ENCODE measurements at regions not wholly inside any gene's neighbourhood (a gene's known extent, or its start where the extent isn't known, plus 50 kb on each side); places are given as distances from the start of the nearest gene placed in this dataset.

DNA sequence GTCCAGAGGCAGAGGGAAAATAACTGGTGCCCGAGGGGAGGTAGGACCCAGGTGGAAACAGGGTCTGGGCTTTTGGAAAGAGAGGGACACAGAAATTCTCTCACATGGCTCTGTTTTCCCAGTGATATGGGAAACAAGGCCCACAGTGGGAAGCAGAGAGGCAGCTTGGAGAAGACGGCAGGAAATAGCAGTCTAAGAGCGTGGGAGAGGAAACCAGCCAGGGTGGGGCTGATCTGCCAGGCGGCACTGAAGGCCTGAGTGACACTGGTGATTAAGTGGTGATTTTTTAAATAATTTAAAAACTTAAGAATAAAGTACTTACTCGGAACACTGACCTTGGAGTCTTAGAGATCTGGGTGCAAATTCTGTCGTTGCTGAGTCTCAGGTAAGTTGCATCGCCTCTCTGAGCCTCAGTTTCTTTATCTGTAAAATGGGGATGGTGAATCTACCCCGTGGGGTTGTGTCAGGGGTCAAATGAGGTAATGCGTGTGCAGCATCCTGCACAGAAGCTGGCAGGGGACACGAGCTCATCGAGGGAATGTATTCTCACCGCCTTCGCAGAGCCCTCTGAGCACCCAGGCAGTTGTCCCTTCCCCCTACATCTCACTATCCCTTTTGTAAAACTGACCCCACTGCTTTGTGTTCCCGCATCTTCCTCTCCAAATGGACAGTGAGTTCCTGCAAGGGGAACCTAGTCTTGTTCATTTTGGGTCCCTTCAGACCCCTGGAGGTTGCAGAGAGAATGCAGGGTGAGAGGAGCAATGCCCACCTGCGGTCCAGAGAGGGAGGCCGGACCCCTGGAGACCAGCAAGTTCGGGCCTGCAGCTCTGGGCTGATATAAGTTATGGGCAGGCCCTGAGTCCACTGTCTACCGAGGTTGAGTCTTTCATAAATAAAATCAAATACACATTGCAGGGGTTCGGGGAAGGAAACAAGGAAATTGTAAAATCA is 228.6 kb upstream of the PMEPA1 start:
- Mint-ChIP-seq H3K9me3 (no peaks in the 10 kb centered on the region), H3K4me1 (ENCODE audit: low read depth) (no peaks in the 10 kb centered on the region), H3K4me3 (no peak overlapping the region), H3K36me3 (ENCODE audit: low read depth) (no peaks in the 10 kb centered on the region), H3K27ac (no peak overlapping the region), H3K27me3 (ENCODE audit: insufficient read depth) (peaks cover 7% of the 10 kb centered on the region)
- intact Hi-C loops (cut with micrococcal nuclease): no loop called here
- DNase-seq (ENCODE audit: low spot score): no peak

- no peak overlapping the region for H3K27ac Mint-ChIP-seq
- intact Hi-C loops (cut with micrococcal nuclease): no loop called here
These were observed 227.0 kb upstream of the PMEPA1 start for GRCh38 chr20:57936636-57937385.

GRCh38 chr20:57934913-57935312 is 225.1 kb upstream of the PMEPA1 start:
- Mint-ChIP-seq H3K27me3 (ENCODE audit: insufficient read depth) (peaks cover 7% of the 10 kb centered on the region), H3K36me3 (ENCODE audit: low read depth) (no peaks in the 10 kb centered on the region), H3K4me3 (no peak overlapping the region), H3K4me1 (ENCODE audit: low read depth) (no peaks in the 10 kb centered on the region), H3K27ac (no peak overlapping the region), H3K9me3 (no peaks in the 10 kb centered on the region)
- intact Hi-C loops (cut with micrococcal nuclease): no loop called here
- DNase-seq (ENCODE audit: low spot score): no peak

More at GRCh38 chr20:57936636-57937385, 227.0 kb upstream of the PMEPA1 start:
- Mint-ChIP-seq H3K4me1 (ENCODE audit: low read depth) (no peaks in the 10 kb centered on the region), H3K9me3 (no peaks in the 10 kb centered on the region), H3K27me3 (ENCODE audit: insufficient read depth) (peaks cover 7% of the 10 kb centered on the region), H3K4me3 (no peak overlapping the region), H3K36me3 (ENCODE audit: low read depth) (no peaks in the 10 kb centered on the region)
- no peak for DNase-seq (ENCODE audit: low spot score)

DNA sequence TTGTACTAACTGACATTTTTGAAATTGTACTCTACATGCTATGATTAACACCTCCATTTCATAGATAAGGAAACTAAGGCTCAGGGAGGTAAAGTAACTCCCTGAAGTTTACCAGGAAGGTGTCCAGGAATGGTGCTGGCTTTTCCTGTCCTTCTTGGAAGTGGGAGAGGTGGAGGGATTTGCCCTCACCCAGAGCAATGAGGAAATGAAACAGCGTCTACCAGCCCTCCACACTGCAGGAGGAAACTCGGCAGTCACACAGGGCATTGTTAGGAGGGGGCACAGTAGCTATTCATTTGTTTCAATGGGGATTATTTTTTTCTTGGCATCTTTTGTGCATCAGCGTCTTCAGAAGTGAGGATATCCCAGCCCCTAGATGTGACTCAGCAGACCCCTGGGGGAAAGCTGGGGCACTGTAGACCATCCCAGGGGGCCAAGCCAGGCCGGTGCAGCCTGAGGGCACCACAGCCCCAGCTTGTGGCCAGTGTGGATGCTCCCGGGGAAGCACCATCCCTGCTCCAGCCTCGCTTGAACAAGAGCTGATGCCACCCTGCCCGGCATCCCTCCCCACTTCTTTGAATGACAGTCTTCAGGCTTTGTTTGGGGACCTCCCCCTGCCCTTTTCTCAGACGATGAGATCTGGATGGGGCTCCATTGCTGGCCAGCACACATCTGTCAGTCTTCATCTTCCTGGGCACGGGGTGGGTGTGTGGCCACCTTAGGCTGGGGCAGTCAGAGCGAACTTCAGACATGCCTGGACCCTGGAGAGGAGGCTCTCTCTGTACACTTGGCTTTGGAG is 224.4 kb upstream of the PMEPA1 start:
- DNase-seq (ENCODE audit: low spot score): no peak
- no peaks in the 10 kb centered on the region for H3K9me3 Mint-ChIP-seq
- H3K4me1 Mint-ChIP-seq (ENCODE audit: low read depth): no peaks in the 10 kb centered on the region
- intact Hi-C loops (cut with micrococcal nuclease): no loop called here
- H3K27me3 Mint-ChIP-seq (ENCODE audit: insufficient read depth): peaks cover 4% of the 10 kb centered on the region
- no peak overlapping the region for H3K4me3 Mint-ChIP-seq
- no peak overlapping the region for H3K27ac Mint-ChIP-seq
- H3K36me3 Mint-ChIP-seq (ENCODE audit: low read depth): no peaks in the 10 kb centered on the region

DNA sequence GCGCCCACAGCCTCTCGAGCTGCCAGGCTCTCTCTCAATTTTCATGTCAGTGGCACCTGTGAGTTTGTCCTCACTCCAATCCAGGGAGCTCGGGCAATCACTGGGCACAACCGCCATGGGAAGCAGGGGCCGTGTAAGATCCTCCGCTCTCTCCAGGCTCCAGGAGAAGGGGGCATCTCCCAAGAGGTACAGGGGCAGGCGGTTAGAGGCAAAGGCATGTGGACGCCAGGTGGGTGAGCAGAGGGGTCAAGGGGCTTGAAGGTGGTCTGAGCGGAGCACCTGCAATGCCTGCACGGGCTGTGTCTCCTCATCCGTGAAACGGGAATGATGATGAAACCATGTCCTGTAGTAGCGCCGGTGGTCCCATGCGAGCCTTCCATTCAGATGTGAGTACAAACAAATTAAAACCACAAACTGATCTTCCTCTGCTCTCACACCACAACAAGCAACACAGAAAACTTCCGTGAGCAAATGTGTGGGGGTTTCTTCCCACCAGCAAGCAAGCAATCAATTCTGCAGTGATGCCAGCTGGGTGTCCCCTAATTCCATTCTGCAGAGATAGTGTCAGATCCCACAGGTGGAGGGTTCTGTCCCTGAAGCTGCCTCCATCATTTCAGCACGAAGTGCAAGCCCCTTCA is 222.5 kb upstream of the PMEPA1 start:
- H3K27me3 Mint-ChIP-seq (ENCODE audit: insufficient read depth): peaks cover 2% of the 10 kb centered on the region
- H3K36me3 Mint-ChIP-seq (ENCODE audit: low read depth): no peaks in the 10 kb centered on the region
- no peaks in the 10 kb centered on the region for H3K9me3 Mint-ChIP-seq
- no peaks in the 10 kb centered on the region for H3K4me1 Mint-ChIP-seq (ENCODE audit: low read depth)
- H3K27ac Mint-ChIP-seq: no peak overlapping the region
- intact Hi-C loops (cut with micrococcal nuclease): no loop called here
- DNase-seq (ENCODE audit: low spot score): no peak
- H3K4me3 Mint-ChIP-seq: no peak overlapping the region

DNA sequence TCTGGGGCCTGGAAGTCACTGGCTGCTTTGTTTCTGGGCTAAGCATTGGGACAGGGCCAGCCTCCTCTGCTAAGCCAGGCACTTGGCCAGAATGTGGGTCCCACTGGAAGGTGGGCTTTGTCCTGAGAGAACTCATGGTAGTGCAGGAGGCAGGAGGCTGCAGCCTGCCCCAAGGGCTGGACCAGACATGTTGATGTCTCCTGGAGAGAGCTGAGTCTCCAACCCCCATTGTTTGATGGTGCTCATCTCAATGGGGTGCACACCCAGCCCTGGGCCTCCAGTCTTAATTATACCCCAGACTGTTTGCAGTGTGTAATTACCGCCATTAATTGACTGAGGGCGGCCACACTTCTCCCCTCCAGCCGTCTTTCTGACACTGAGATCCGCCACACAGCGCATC is 220.5 kb upstream of the PMEPA1 start:
- Mint-ChIP-seq H3K4me1 (ENCODE audit: low read depth) (no peaks in the 10 kb centered on the region), H3K36me3 (ENCODE audit: low read depth) (no peaks in the 10 kb centered on the region), H3K27ac (no peak overlapping the region), H3K27me3 (ENCODE audit: insufficient read depth) (peaks cover 2% of the 10 kb centered on the region), H3K9me3 (peaks cover 14% of the 10 kb centered on the region), H3K4me3 (no peak overlapping the region)
- no peak for DNase-seq (ENCODE audit: low spot score)
- intact Hi-C loops (cut with micrococcal nuclease): no loop called here

DNA sequence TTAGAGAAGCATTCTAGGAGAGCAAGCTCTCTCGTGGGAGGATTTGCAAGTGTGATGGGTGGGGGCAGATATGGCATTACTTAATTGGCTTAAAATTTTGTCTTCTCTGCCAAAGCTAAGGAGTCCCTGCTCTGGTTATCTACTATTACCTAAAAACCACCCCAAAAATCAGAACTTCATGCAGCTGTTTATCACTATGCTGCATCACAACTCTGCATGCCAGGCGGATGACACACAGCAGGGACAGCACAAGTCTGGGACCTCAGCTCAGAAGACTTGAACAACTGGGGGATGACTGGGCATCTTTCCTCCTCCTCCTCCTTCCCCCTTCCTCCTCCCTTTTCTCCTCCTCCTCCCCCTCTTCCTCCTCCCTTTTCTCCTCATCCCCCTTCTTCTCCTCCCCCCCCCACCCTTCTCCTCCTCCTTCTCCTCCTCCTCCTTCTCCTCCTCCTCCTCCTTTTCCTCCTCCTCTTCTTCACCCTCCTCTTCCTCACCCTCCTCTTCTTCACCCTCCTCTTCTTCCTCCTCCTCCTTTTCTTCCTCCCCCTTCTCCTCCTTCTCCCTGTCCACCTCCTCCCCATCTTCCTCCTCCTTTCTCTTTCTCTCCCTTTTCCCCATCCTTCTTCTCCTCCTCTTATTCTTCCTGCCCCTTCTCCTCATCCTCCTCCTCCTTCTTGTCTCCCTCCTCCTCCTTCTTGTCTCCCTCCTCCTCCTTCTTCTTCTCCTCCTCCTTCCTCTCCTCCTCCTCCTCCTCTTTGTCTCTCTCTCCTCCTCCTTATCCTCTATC is 218.6 kb upstream of the PMEPA1 start:
- Mint-ChIP-seq H3K36me3 (ENCODE audit: low read depth) (no peaks in the 10 kb centered on the region), H3K4me3 (no peak overlapping the region), H3K27me3 (ENCODE audit: insufficient read depth) (peaks cover 2% of the 10 kb centered on the region), H3K27ac (no peak overlapping the region), H3K9me3 (peaks cover 17% of the 10 kb centered on the region), H3K4me1 (ENCODE audit: low read depth) (no peaks in the 10 kb centered on the region)
- DNase-seq (ENCODE audit: low spot score): no peak
- intact Hi-C loops (cut with micrococcal nuclease): no loop called here

GRCh38 chr20:57927376-57927775 is 217.6 kb upstream of the PMEPA1 start:
- no peak for DNase-seq (ENCODE audit: low spot score)
- no peaks in the 10 kb centered on the region for H3K36me3 Mint-ChIP-seq (ENCODE audit: low read depth)
- H3K4me1 Mint-ChIP-seq (ENCODE audit: low read depth): no peaks in the 10 kb centered on the region
- no peak overlapping the region for H3K4me3 Mint-ChIP-seq
- no peak overlapping the region for H3K27ac Mint-ChIP-seq
- peaks cover 2% of the 10 kb centered on the region for H3K27me3 Mint-ChIP-seq (ENCODE audit: insufficient read depth)
- intact Hi-C loops (cut with micrococcal nuclease): no loop called here
- peaks cover 17% of the 10 kb centered on the region for H3K9me3 Mint-ChIP-seq

- no peak overlapping the region for H3K27ac Mint-ChIP-seq
- DNase-seq (ENCODE audit: low spot score): no peak
- intact Hi-C loops (cut with micrococcal nuclease): no loop called here
- H3K4me3 Mint-ChIP-seq: no peak overlapping the region
- peaks cover 17% of the 10 kb centered on the region for H3K9me3 Mint-ChIP-seq
- no peaks in the 10 kb centered on the region for H3K36me3 Mint-ChIP-seq (ENCODE audit: low read depth)
- no peaks in the 10 kb centered on the region for H3K4me1 Mint-ChIP-seq (ENCODE audit: low read depth)
- H3K27me3 Mint-ChIP-seq (ENCODE audit: insufficient read depth): peaks cover 3% of the 10 kb centered on the region
These were observed 212.9 kb upstream of the PMEPA1 start for GRCh38 chr20:57922706-57923105.

DNA sequence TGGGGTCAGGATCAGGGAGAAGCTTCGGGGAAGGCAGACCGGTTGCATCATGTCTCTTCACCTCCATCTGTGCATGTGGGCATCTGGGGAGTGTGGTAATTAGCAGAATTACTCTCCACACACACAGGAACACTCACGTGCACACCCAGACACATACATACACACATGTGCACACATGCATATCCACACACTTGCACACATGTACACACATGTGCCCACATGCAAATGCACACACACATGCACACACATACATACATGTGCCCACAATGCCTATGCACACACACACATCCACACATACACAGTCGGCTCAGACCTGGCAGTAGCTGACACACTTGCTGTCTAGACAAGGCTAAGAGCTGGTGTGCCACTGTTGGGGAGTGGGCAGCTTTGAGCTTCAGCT is 212.3 kb upstream of the PMEPA1 start:
- H3K36me3 Mint-ChIP-seq (ENCODE audit: low read depth): no peaks in the 10 kb centered on the region
- peaks cover 2% of the 10 kb centered on the region for H3K27me3 Mint-ChIP-seq (ENCODE audit: insufficient read depth)
- no peak for DNase-seq (ENCODE audit: low spot score)
- H3K9me3 Mint-ChIP-seq: peaks cover 17% of the 10 kb centered on the region
- no peaks in the 10 kb centered on the region for H3K4me1 Mint-ChIP-seq (ENCODE audit: low read depth)
- H3K27ac Mint-ChIP-seq: no peak overlapping the region
- no peak overlapping the region for H3K4me3 Mint-ChIP-seq
- intact Hi-C loops (cut with micrococcal nuclease): no loop called here

DNA sequence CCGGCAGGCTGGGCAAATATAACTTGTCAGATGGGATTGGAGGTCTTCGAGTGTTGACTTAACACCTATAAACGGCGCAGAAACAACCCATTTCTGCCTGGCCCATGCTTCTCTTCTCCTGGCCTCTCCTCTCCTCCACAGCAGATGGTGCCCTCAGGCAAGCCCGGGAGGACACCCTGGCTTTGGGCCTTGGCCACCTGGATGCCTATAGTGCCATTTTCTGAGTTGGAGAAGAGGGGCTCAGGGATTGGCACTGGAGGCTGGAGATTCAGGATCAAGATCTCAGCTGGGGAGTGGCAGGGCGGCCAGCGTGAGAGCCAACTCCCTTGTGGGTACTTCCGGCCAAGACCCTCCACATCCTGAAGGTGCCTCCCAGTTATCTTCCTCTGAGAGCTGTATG is 211.9 kb upstream of the PMEPA1 start:
- H3K9me3 Mint-ChIP-seq: peaks cover 16% of the 10 kb centered on the region
- DNase-seq (ENCODE audit: low spot score): no peak
- H3K4me3 Mint-ChIP-seq: no peak overlapping the region
- no peaks in the 10 kb centered on the region for H3K4me1 Mint-ChIP-seq (ENCODE audit: low read depth)
- no peaks in the 10 kb centered on the region for H3K36me3 Mint-ChIP-seq (ENCODE audit: low read depth)
- peaks cover 2% of the 10 kb centered on the region for H3K27me3 Mint-ChIP-seq (ENCODE audit: insufficient read depth)
- intact Hi-C loops (cut with micrococcal nuclease): no loop called here
- H3K27ac Mint-ChIP-seq: no peak overlapping the region

GRCh38 chr20:57920971-57921370 is 211.2 kb upstream of the PMEPA1 start:
- no peaks in the 10 kb centered on the region for H3K36me3 Mint-ChIP-seq (ENCODE audit: low read depth)
- no peak for DNase-seq (ENCODE audit: low spot score)
- H3K27ac Mint-ChIP-seq: no peak overlapping the region
- H3K27me3 Mint-ChIP-seq (ENCODE audit: insufficient read depth): peaks cover 2% of the 10 kb centered on the region
- no peaks in the 10 kb centered on the region for H3K4me1 Mint-ChIP-seq (ENCODE audit: low read depth)
- H3K4me3 Mint-ChIP-seq: no peak overlapping the region
- peaks cover 9% of the 10 kb centered on the region for H3K9me3 Mint-ChIP-seq
- intact Hi-C loops (cut with micrococcal nuclease): no loop called here
